HepG2 (cell line): ENCODE measurements at regions not wholly inside any gene's neighbourhood (a gene's known extent, or its start where the extent isn't known, plus 50 kb on each side); places are given as distances from the start of the nearest gene placed in this dataset.

Experiments used
- ATAC-seq: fragments of 200-7000 bp; cut with Tn5 transposase; 3 replicates; pipeline ENCODE4 v1.9.1; 2020; ENCODE audit warnings: mild to moderate bottlenecking, moderate library complexity
- BruUV-seq: library from RNA; stranded (reverse); fragments of 400-500 nt; replicated peaks from 2 replicates; lab custom pipeline; 2021; lab: Mats Ljungman, UMichigan
- CTCF ChIA-PET: fragments of 300-600 bp; formaldehyde crosslinking; extraction: SDS; loops from one replicate; lab custom pipeline; 2021; ENCODE audit warnings: low total read pairs, inconsistent platforms, low intra/inter-chr PET ratio; lab: Yijun Ruan, JAX
- POLR2A ChIA-PET: fragments of 350-600 bp; sonication (Branson Sonifier 250); formaldehyde crosslinking; loops from one replicate; lab custom pipeline; 2020; ENCODE audit warnings: antibody characterized with exemption, inconsistent platforms; lab: Yijun Ruan, JAX
- DNase-seq: peaks from one replicate; pipeline ENCODE4 v3.0.0-alpha.2; 2015; ENCODE audit warnings: low spot score
- FAIRE-seq: peaks from 3 replicates; lab custom pipeline; 2011; peaks lifted over from hg19 to GRCh38; lab: Jason Lieb, UNC
- H2AFZ ChIP-seq: one replicate; pipeline ENCODE4 v1.6.1; 2011; ENCODE audit warnings: low read length, inconsistent platforms
- H3K27ac ChIP-seq: fragments of 300-600 bp; 3 replicates; pipeline ENCODE4 v1.8.0; 2011; ENCODE audit warnings: mixed run types, mild to moderate bottlenecking, mixed read lengths, low read length, inconsistent platforms; ENCODE audit not compliant: insufficient read depth; ENCODE audit errors: extremely low read length
- H3K27me3 ChIP-seq, 2 experiments: fragments of 200-600 bp in 1 of 2; 2 replicates in 1 of 2; 3 replicates in 1 of 2; pipeline versions ENCODE4 v1.6.0 to v1.8.0; 2011; ENCODE audit warnings: low read length in 2 of 2, mild to moderate bottlenecking in 2 of 2, moderate library complexity in 2 of 2, inconsistent platforms in 1 of 2; ENCODE audit not compliant: insufficient read depth in 2 of 2, control insufficient read depth in 1 of 2
- H3K36me3 ChIP-seq, 2 experiments: fragments of 200-600 bp in 1 of 2; replicated peaks in 1 of 2; 2 replicates in 1 of 2; 3 replicates in 1 of 2; pipeline versions ENCODE4 v1.5.1 to v1.8.0; 2011; ENCODE audit warnings: low read length in 2 of 2, inconsistent platforms in 1 of 2; ENCODE audit not compliant: insufficient read depth in 2 of 2, control insufficient read depth in 1 of 2
- H3K4me1 ChIP-seq: 2 replicates; pipeline ENCODE4 v1.5.1; 2012; ENCODE audit warnings: low read length, inconsistent platforms; ENCODE audit not compliant: insufficient read depth
- H3K4me2 ChIP-seq: 2 replicates; pipeline ENCODE4 v1.6.0; 2011; ENCODE audit warnings: low read depth, low read length, inconsistent platforms
- H3K4me3 ChIP-seq, 3 experiments: fragments of 200-600 bp in 1 of 3; sonication (generic), shearing (Covaris generic) in 1 of 3; replicated peaks in 1 of 3; 2 replicates each; pipeline ENCODE4 v1.5.1; 2011 to 2016; ENCODE audit warnings: low read length in 3 of 3, inconsistent platforms in 2 of 3, low read depth in 2 of 3, mild to moderate bottlenecking in 2 of 3, control low read depth in 1 of 3, mixed read lengths in 1 of 3; ENCODE audit not compliant: insufficient read depth in 1 of 3
- H3K79me2 ChIP-seq: one replicate; pipeline ENCODE4 v1.6.1; 2011; ENCODE audit warnings: low read length, inconsistent platforms; ENCODE audit not compliant: insufficient read depth
- H3K9ac ChIP-seq: 2 replicates; pipeline ENCODE4 v1.6.0; 2011; ENCODE audit warnings: mild to moderate bottlenecking, low read depth, low read length, inconsistent platforms; ENCODE audit not compliant: insufficient read depth
- H3K9me3 ChIP-seq: 2 replicates; pipeline ENCODE4 v1.5.1; 2012; ENCODE audit warnings: mild to moderate bottlenecking, low read length
- H4K20me1 ChIP-seq: 2 replicates; pipeline ENCODE4 v1.6.0; 2011; ENCODE audit warnings: inconsistent platforms, mild to moderate bottlenecking, low read length, moderate library complexity; ENCODE audit not compliant: insufficient read depth
- BCL6 ChIP-seq: IDR thresholded peaks from 2 replicates; pipeline ENCODE4 v1.6.1; 2016; ENCODE audit warnings: missing genetic modification reagents, missing compliant biosample characterization
- EP300 ChIP-seq, 3 experiments: sonication (generic) in 1 of 3; formaldehyde crosslinking in 1 of 3; IDR thresholded peaks; 2 replicates each; pipeline versions ENCODE4 v1.5.1 to v1.6.1; 2011 to 2020; ENCODE audit warnings: low read depth in 2 of 3, low read length in 2 of 3, borderline replicate concordance in 1 of 3, improper control_type of control experiment in 1 of 3, mild to moderate bottlenecking in 1 of 3, missing genetic modification reagents in 1 of 3, moderate library complexity in 1 of 3
- HOXA3 ChIP-seq: sonication (generic); formaldehyde crosslinking; IDR thresholded peaks from 2 replicates; pipeline ENCODE4 v1.5.0; 2020; ENCODE audit warnings: missing genetic modification reagents
- MED1 ChIP-seq: sonication (generic); formaldehyde crosslinking; IDR thresholded peaks from 2 replicates; pipeline ENCODE4 v1.4.0; 2020; ENCODE audit warnings: missing genetic modification reagents
- POLR2AphosphoS2 ChIP-seq: IDR thresholded peaks from 2 replicates; pipeline ENCODE4 v1.6.1; 2011; ENCODE audit warnings: low read depth, low read length, improper control_type of control experiment
- SYNCRIP ChIP-seq: fragments of 200-400 bp; formaldehyde crosslinking; IDR thresholded peaks from 2 replicates; pipeline ENCODE4 v1.6.1; 2018; ENCODE audit warnings: mild to moderate bottlenecking, low read depth, low read length; ENCODE audit not compliant: insufficient read depth
- TRIM24 ChIP-seq: sonication (generic); formaldehyde crosslinking; IDR thresholded peaks from 2 replicates; pipeline ENCODE4 v1.8.0; 2022; ENCODE audit warnings: mild to moderate bottlenecking, missing genetic modification reagents
- ZC3H13 ChIP-seq: sonication (generic); formaldehyde crosslinking; IDR thresholded peaks from 2 replicates; pipeline ENCODE4 v1.8.1; 2023; ENCODE audit warnings: mild to moderate bottlenecking, missing genetic modification reagents, moderate library complexity
- ZNF383 ChIP-seq: sonication (generic); formaldehyde crosslinking; IDR thresholded peaks from 2 replicates; pipeline ENCODE4 v1.4.0; 2020; ENCODE audit warnings: missing genetic modification reagents, mild to moderate bottlenecking, borderline replicate concordance
- ZNF501 ChIP-seq: sonication (generic); formaldehyde crosslinking; IDR thresholded peaks from 2 replicates; pipeline ENCODE4 v1.5.1; 2020; ENCODE audit warnings: mild to moderate bottlenecking, moderate library complexity, missing genetic modification reagents
- ZNF878 ChIP-seq: sonication (generic); formaldehyde crosslinking; IDR thresholded peaks from 2 replicates; pipeline ENCODE4 v1.8.1; 2023; ENCODE audit warnings: mild to moderate bottlenecking, missing genetic modification reagents, moderate library complexity
- WGBS: methylation state at CpG from one replicate; pipeline ENCODE4 v1.1.6; 2017; ENCODE audit warnings: low lambda C conversion rate; 5-methylcytosine and 5-hydroxymethylcytosine counted together
- in situ Hi-C: cut with HindIII; loops from 2 replicates; pipeline ENCODE4 v1.10.0; 2017; ENCODE audit warnings: low pct_unique_long_range_greater_than_20kb; ENCODE audit not compliant: extremely low pct_ligation_motif_present
- intact Hi-C: fragments of 100-400 bp; cut with micrococcal nuclease; formaldehyde crosslinking; loops from one replicate; pipeline ENCODE4 v1.10.0; 2022; ENCODE audit not compliant: unreplicated experiment
- TF ChIP-seq, protein P1 (sequence below): sonication (generic); formaldehyde crosslinking; conservative IDR thresholded peaks from 2 replicates; pipeline ENCODE4 v1.4.0; 2020; ENCODE audit warnings: mild to moderate bottlenecking, missing genetic modification reagents, moderate library complexity
- TF ChIP-seq, protein P2 (sequence below): IDR thresholded peaks from 2 replicates; pipeline ENCODE4 v1.6.1; 2018; ENCODE audit warnings: missing genetic modification reagents, mild to moderate bottlenecking, missing compliant biosample characterization
- TF ChIP-seq, protein P3 (sequence below): sonication (generic); formaldehyde crosslinking; IDR thresholded peaks from 2 replicates; pipeline ENCODE4 v1.5.1; 2020; ENCODE audit warnings: missing genetic modification reagents, mild to moderate bottlenecking, borderline replicate concordance

DNA sequence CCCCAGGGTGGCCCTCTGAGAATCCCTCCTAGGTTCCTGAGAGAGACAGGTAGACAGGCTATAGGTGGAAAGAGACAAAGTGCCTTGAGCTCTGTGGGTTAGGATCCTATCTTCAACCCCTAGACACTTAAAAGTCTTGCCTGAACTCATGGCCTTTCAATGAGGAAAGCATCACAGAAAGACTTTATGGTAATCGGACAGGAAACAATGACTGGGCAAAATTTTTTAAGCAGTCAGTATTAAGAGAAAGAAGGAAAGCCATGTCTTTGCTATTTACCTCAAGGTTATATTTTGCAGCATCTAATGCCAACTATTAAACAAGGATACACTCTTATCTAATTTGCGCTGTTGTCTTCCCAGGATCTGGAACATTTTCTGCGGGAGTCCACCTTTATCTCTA, 93.2 kb downstream of the PCSK1 start (continued):
- TF ChIP-seq ZC3H13 (no peak), SYNCRIP (no peak), POLR2AphosphoS2 (no peak)

DNA sequence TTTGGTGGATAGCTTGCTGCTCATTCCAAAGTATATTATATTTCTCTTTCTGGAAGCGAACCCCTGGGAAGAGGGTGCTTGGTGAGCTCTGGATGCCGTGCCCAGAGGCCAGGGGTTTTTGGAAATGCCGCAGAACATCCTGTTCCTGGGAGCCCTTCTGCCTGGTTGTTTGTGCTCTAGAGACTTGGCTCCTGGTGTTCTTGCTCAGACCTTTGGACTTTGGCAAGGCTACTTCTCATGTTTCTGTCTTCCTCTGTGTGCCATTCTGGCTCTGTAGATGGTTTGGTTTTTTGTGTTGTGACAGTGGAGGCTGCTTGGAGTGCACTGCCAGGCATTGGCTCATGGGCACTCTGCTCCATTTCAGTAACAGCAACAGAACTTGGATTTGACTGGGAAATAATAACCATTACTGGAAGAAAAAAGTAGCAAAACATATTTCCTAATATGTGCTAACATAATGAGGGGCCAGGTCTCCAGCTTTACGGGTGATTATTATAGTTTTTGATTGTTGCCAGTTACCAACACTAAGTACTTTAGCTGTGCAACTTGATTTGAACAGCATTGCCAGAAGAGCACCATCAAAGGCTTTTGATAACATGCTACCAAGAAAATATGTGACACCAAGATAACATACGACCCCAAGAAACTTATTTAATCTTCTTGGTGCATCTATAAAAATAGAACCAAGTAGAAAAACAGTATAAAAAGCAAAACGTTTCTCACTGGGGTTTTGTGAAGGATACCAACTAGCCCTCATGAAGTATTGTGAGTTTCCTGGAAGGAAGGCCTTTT, 94.2 kb downstream of the PCSK1 start:
- WGBS, result 67% methylated on average over 6 of the region's 6 CpGs
- CTCF ChIA-PET, result no interaction called here
- TF ChIP-seq, protein P1, sequence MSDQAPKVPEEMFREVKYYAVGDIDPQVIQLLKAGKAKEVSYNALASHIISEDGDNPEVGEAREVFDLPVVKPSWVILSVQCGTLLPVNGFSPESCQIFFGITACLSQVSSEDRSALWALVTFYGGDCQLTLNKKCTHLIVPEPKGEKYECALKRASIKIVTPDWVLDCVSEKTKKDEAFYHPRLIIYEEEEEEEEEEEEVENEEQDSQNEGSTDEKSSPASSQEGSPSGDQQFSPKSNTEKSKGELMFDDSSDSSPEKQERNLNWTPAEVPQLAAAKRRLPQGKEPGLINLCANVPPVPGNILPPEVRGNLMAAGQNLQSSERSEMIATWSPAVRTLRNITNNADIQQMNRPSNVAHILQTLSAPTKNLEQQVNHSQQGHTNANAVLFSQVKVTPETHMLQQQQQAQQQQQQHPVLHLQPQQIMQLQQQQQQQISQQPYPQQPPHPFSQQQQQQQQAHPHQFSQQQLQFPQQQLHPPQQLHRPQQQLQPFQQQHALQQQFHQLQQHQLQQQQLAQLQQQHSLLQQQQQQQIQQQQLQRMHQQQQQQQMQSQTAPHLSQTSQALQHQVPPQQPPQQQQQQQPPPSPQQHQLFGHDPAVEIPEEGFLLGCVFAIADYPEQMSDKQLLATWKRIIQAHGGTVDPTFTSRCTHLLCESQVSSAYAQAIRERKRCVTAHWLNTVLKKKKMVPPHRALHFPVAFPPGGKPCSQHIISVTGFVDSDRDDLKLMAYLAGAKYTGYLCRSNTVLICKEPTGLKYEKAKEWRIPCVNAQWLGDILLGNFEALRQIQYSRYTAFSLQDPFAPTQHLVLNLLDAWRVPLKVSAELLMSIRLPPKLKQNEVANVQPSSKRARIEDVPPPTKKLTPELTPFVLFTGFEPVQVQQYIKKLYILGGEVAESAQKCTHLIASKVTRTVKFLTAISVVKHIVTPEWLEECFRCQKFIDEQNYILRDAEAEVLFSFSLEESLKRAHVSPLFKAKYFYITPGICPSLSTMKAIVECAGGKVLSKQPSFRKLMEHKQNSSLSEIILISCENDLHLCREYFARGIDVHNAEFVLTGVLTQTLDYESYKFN (CRISPR knock-in tag), result peak; percentile 64
- TF ChIP-seq ZNF383 (no peak), TRIM24 (CRISPR knock-in tag) (no peak), MED1 (CRISPR knock-in tag) (peak; percentile 41; the same call in 1 of the 2 replicates), ZNF878 (CRISPR knock-in tag) (0 out of 2 replicates have a peak, but pooled peaks have one; percentile 14), HOXA3 (CRISPR knock-in tag) (0 out of 2 replicates have a peak, but pooled peaks have one; percentile 24), EP300 (IDR thresholded peaks at IDR 0.05; ENCODE audit: low read depth in 2 of 2, low read length in 2 of 2) (0 out of 4 replicates have a peak, but pooled peaks of 1 of the 2 experiments have one; percentile 7), EP300 (CRISPR knock-in tag; IDR thresholded peaks at IDR 0.05; ENCODE audit: borderline replicate concordance) (no peak), ZNF501 (CRISPR knock-in tag) (peak; percentile 28; the same call in 1 of the 2 replicates), BCL6 (CRISPR knock-in tag) (peak; percentile 16; the same call in 1 of the 2 replicates)
- TF ChIP-seq, protein P2, sequence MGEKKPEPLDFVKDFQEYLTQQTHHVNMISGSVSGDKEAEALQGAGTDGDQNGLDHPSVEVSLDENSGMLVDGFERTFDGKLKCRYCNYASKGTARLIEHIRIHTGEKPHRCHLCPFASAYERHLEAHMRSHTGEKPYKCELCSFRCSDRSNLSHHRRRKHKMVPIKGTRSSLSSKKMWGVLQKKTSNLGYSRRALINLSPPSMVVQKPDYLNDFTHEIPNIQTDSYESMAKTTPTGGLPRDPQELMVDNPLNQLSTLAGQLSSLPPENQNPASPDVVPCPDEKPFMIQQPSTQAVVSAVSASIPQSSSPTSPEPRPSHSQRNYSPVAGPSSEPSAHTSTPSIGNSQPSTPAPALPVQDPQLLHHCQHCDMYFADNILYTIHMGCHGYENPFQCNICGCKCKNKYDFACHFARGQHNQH, result no peak
- TF ChIP-seq, protein P3, sequence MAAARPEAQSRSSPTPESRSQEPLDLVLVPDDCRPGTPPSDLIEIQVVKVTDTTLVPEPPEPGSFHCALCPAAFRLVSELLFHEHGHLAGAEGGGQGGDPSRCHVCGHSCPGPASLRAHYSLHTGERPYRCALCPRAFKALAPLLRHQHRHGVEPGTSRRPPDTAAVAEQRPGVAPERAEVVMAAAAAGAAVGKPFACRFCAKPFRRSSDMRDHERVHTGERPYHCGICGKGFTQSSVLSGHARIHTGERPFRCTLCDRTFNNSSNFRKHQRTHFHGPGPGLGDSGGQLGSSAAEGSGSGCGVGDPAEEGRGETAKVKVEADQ, result no peak

More for the DNA sequence above, 94.2 kb downstream of the PCSK1 start:
- no peaks in the 10 kb centered on the region for H3K79me2 ChIP-seq
- H3K36me3 ChIP-seq, result no peaks in the 10 kb centered on the region
- peak; percentile 54 for DNase-seq
- POLR2A ChIA-PET, result interaction anchor here (1.5 to 5.0 kb wide), 2 partner anchors 351 to 474 kb away, joined by 3 to 19 read pairs; no protein-coding TSS in a partner anchor
- H3K27ac ChIP-seq, result no peak overlapping the region
- no peak for FAIRE-seq
- in situ Hi-C loops (loop anchor here (5.0 to 25.0 kb wide), 3 partner anchors 374 to 702 kb away; partner anchors contain the start of genes ELL2 and RFESD), intact Hi-C loops (loop anchor here (5.0 to 10.0 kb wide), 3 partner anchors 152 to 482 kb away; no protein-coding TSS in a partner anchor)
- H4K20me1 ChIP-seq, result no peaks in the 10 kb centered on the region
- BruUV-seq, result no TSS peak
- peak overlapping the region; percentile 56 for H3K4me2 ChIP-seq
- peaks cover 50% of the 10 kb centered on the region for H3K4me1 ChIP-seq
- no peak overlapping the region for H3K9ac ChIP-seq
- H3K4me3 ChIP-seq, result no peak overlapping the region
- ATAC-seq, result peak; percentile 43
- H3K27me3 ChIP-seq, result no peaks in the 10 kb centered on the region
- no peak overlapping the region for H2AFZ ChIP-seq
- no peaks in the 10 kb centered on the region for H3K9me3 ChIP-seq
